Lower lobe of right lung (tissue), 2 donors: ENCODE measurements at regions not wholly inside any gene's neighbourhood (a gene's known extent, or its start where the extent isn't known, plus 50 kb on each side); places are given as distances from the start of the nearest gene placed in this dataset.

Experiments
- ATAC-seq, 2 donors: fragments of 200-7000 bp; cut with Tn5 transposase; one replicate each; pipeline ENCODE4 v1.9.1; 2020 to 2022; ENCODE audit warnings: mild to moderate bottlenecking in 2 of 2, moderate library complexity in 2 of 2
- DNase-seq: peaks from one replicate; pipeline ENCODE4 v3.0.0-alpha.2; 2020
- H3K27ac ChIP-seq: fragments of 200-600 bp; one replicate; pipeline ENCODE4 v1.8.0; 2022
- H3K27me3 ChIP-seq: fragments of 200-600 bp; one replicate; pipeline ENCODE4 v1.8.0; 2022; ENCODE audit warnings: low read depth
- H3K36me3 ChIP-seq: fragments of 200-600 bp; one replicate; pipeline ENCODE4 v1.8.0; 2022; ENCODE audit warnings: mild to moderate bottlenecking
- H3K4me1 ChIP-seq: fragments of 200-600 bp; one replicate; pipeline ENCODE4 v1.8.0; 2022
- H3K4me3 ChIP-seq: fragments of 200-600 bp; one replicate; pipeline ENCODE4 v1.8.0; 2022; ENCODE audit warnings: mild to moderate bottlenecking
- H3K9me3 ChIP-seq: fragments of 200-600 bp; one replicate; pipeline ENCODE4 v1.8.0; 2022
- CTCF ChIP-seq: fragments of 200-600 bp; IDR thresholded peaks from one replicate; pipeline ENCODE4 v1.8.0; 2022; ENCODE audit warnings: antibody characterized with exemption, mild to moderate bottlenecking
- intact Hi-C: fragments of 100-400 bp; cut with DNase I; formaldehyde crosslinking; loops from one replicate; pipeline ENCODE4 v1.11.0; 2022
- donor health status: DM: no; HTN: yes; CAD: no; lungs with severe emphysema.

- intact Hi-C loops: no loop called here
- H3K4me1 ChIP-seq: no peaks in the 10 kb centered on the region
- H3K9me3 ChIP-seq: no peaks in the 10 kb centered on the region
- no peak overlapping the region for H3K4me3 ChIP-seq
- no peaks in the 10 kb centered on the region for H3K36me3 ChIP-seq
- H3K27me3 ChIP-seq: no peaks in the 10 kb centered on the region
- no peak for TF ChIP-seq CTCF
- no peak overlapping the region for H3K27ac ChIP-seq
- DNase-seq: no peak
- no peak for ATAC-seq
These were observed 541.8 kb upstream of the SMIM31 start for GRCh38 chr4:164212134-164212533.

- Histone ChIP-seq H3K27me3 (no peaks in the 10 kb centered on the region), H3K4me3 (no peak overlapping the region), H3K27ac (no peak overlapping the region), H3K36me3 (no peaks in the 10 kb centered on the region), H3K9me3 (no peaks in the 10 kb centered on the region), H3K4me1 (no peaks in the 10 kb centered on the region)
- intact Hi-C loops: no loop called here
- DNase-seq (no peak), ATAC-seq (no peak)
- no peak for TF ChIP-seq CTCF
These were observed 541.2 kb upstream of the SMIM31 start for GRCh38 chr4:164212714-164213113.

DNA sequence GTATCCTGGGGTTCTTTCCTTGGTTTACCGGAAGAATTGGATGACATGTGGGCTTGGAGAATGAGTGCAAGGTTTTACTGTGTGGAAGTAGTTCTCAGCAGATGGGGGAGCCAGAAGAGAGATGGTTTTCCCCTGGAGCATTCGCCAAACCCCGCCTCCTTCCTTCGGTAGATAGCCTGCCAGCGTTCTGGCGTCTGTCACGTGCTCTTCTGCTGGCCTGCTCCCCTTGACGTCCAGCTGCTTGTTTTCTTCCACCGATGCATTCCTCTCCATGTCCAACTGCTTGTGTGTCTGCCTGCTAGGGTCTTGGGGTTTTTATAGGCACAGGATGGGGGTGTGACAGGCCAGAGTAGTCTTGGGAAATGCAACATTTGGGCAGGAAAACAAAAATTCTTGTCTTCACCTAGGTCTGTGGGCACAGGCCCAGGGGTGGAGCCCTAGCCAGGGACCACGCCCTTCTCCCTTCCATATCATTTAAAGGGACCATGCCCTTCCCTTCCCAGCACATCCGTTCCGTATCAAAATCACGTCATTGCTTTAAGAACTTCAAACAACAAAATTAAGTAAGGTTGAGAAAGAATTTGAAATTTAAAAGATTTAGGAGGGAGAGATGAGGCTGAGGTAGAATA lies 538.7 kb upstream of the SMIM31 start:
- TF ChIP-seq CTCF: no peak
- Histone ChIP-seq H3K4me1 (no peaks in the 10 kb centered on the region), H3K4me3 (no peak overlapping the region), H3K36me3 (no peaks in the 10 kb centered on the region), H3K9me3 (no peaks in the 10 kb centered on the region), H3K27ac (no peak overlapping the region), H3K27me3 (no peaks in the 10 kb centered on the region)
- intact Hi-C loops: no loop called here
- ATAC-seq (no peak), DNase-seq (no peak)

- Histone ChIP-seq H3K36me3 (no peaks in the 10 kb centered on the region), H3K27ac (no peak overlapping the region), H3K4me3 (no peak overlapping the region), H3K9me3 (no peaks in the 10 kb centered on the region), H3K4me1 (no peaks in the 10 kb centered on the region), H3K27me3 (no peaks in the 10 kb centered on the region)
- intact Hi-C loops: no loop called here
- ATAC-seq: no peak
- DNase-seq: no peak
- no peak for TF ChIP-seq CTCF
These were observed 532.3 kb upstream of the SMIM31 start for GRCh38 chr4:164221631-164222030.

GRCh38 chr4:164224871-164225270 lies 529.1 kb upstream of the SMIM31 start:
- Histone ChIP-seq H3K4me3 (no peak overlapping the region), H3K4me1 (no peaks in the 10 kb centered on the region), H3K27me3 (no peaks in the 10 kb centered on the region), H3K27ac (no peak overlapping the region), H3K36me3 (no peaks in the 10 kb centered on the region), H3K9me3 (no peaks in the 10 kb centered on the region)
- intact Hi-C loops: no loop called here
- no peak for ATAC-seq
- TF ChIP-seq CTCF: no peak
- no peak for DNase-seq

DNA sequence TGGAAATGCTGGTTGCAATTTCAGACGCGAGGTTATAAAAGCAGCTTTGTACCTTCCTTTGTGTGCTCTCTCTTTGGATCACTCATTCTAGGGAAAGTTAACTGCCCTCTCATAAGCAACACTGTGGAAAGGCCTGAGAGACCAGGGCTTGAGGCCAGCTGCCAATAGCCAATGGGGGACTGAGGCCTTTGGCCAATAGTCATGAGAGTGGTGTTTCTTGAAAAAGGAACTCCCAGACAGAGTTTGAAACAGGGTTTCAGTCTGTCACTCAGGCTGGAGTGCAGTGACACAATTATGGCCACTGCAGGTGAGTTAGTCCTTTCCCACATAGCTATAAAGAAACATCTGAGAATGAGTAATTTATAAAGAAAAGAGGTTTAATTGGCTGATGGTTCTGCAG lies 524.7 kb upstream of the SMIM31 start:
- no peak overlapping the region for H3K27ac ChIP-seq

More for the DNA sequence above, 524.7 kb upstream of the SMIM31 start:
- ATAC-seq (no peak), DNase-seq (no peak)
- TF ChIP-seq CTCF: no peak
- Histone ChIP-seq H3K4me1 (no peaks in the 10 kb centered on the region), H3K36me3 (no peaks in the 10 kb centered on the region), H3K9me3 (no peaks in the 10 kb centered on the region), H3K27me3 (no peaks in the 10 kb centered on the region), H3K4me3 (no peak overlapping the region)
- intact Hi-C loops: no loop called here
